ENCODE measurements at regions not wholly inside any gene's neighbourhood (a gene's known extent, or its start where the extent isn't known, plus 50 kb on each side); places are given as distances from the start of the nearest gene placed in this dataset.
"Not testable (repeated sequence)": the region's sequence is repeated elsewhere in the genome, so short reads cannot be mapped to it uniquely, and the experiment has no call there.

DNA sequence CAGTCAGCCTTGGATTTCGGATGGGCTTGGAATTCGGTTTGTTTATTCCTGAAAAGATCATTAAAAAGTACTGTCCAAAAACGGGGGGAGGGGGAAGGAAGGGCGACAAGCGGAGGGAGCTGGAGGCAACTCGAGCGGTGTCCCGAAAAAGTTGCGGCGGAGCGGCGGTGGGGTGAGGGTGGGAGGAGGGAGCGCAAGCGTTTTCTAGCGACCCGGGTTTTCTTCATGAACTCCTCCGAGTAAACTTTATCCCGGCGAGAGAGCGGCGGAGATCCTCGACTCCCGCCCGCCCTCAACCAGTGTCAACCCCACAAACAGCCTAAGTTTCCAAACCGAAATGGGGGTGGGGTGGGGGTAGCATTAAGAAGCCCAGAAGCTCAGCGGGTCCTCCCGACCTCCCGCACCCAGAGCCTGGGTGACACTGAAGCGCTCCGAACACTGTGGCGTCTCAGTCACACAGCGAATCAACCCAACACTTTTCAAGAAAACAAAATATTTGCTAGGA, 133.0 kb upstream of the C11orf58 start:
- DNase-seq, result no peak

DNA sequence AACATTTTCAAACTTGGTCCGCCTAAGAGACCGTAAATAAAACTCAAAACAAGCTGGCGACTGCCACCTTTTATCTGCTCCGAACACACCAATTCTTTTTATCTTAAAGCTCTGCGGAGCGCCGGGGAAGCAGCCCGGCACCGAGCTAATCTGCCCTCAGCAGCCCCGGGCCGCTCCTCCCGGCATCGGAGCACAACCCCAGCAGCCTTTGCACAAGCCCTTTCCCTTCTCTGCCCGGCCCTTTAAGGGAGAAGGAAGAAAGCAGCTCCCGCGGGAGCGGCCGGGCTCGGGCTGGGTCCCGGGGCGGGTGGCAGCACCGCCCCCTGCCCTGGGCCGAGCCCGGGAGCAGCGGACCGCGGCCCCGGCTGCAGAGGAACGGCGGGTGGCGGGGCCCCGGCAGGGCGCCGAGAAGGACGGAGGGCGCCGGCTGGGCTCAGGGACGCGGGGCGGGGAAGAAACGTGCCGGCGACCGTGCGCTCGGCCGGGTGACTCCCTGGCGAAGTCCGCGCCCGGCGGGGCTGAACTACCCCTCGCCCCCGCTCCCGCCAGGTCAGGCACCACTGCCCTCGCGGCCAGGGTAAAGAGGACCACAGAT, 133.6 kb upstream of the C11orf58 start:
- no peak for DNase-seq

DNA sequence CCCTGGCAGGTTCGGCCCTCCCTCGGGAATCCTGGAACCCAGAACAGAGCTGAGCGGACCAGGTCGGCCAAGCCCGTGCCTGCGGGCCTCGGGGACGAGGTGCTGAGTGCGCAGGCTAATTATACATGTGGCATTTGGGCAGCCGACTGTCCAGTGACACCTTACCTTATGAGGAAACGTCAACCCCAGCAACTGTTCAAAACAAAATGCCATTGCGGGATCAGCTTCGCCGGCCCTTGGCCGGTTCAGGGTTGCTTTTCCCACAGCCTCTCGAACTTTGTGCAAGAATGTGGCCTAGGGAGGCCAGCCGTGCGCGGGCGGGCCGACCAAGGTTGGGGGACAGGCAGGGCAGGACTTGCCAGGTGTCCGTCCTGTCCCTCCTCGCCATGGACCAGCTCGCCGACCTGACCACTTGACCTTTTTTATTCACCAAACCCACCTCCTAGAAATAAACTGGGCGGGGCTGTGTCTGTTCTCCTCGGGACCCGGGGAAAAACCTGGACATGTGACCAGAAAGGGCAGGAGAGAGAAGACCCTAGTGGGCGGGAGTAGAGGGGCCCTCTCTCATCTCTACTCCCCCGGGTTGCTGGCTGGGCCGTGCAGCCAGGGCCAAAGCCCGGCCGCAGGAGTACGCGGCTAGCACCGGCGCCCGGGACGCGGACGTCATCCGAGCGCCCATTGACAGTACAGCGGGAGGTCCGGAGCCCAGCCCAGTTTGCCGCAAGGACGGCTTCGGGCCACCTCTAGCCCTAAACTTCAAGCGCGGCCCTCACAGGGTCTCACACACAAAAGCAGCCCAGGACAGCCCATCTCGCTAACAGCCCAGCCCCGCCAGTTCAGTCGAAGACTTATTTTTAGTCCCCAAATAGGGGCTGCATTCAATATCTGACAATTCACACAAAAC, 134.3 kb upstream of the C11orf58 start:
- no peak for DNase-seq

DNA sequence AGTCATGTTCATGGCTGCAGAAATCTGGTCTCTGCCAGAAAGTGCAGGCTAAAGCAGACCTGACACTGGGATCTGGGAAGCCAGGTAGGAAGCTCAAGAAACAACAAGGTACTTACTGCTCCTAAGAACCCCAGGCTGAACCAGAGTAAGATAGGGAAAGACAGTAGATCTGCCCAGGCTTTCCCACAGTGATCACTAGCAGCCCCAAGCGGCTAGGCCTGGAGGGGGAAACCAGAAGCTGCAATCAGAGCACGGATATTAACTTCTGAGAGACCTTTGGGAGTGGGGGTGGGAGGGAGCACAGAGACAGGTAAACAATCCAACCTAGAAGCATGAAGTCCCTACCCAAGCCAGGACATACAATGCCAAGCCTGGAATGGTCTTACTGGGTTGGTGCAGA, 135.2 kb upstream of the C11orf58 start:
- DNase-seq, result no peak

DNA sequence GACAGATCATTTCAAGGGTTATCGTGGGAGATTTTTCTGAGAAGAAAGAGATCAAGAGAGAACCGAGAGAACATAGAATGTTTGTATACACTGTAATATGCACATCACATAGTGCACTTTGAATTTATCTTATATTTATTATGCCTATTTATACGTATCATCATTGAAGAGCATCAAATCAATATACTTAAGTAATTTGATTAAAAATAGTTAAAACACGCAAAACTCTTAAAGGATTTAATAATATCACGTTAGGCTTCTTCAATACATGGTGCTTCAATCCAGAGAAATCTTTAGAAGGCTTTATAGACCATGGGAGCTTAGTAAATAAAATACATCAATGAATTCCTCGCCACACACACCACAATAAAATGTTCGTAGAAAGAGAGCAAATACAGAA, 139.5 kb upstream of the C11orf58 start:
- DNase-seq, result no peak

DNA sequence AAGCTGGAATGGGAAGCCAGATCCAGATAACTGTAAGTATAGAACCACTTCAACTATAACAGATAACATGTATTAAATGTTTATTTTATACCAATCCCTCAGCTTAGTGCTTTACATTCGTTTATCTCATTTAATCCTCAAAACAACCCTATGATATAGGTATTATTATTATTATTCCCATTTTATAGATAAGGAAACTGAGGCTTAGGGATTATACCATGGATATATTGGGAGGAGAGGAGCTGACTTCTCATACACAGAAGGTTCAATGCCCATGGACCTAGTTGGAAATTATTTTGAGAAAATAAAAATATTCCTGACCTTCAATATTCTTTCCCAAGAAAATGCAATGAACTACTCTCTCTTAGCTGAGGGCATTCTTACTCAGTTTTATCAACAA, 140.4 kb upstream of the C11orf58 start:
- DNase-seq, result no peak

DNA sequence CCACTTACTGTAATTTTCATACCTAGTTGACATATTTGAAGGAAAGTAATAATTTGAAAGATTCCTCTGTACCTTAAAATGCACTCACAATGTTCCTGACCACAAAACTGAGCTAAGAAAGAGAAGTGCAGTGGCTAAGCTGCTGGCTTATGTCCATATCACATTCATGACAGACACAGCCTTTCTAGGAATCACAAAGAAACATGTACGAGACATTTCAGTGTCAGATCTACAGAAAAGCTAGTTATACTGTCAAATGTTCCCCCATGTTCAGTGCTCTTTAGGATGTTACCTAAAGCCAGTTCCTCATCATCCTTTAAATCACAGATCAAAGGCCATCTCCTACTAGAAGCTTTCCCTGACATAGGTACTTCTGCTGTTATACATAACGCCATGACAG, 142.2 kb upstream of the C11orf58 start:
- DNase-seq, result no peak

DNA sequence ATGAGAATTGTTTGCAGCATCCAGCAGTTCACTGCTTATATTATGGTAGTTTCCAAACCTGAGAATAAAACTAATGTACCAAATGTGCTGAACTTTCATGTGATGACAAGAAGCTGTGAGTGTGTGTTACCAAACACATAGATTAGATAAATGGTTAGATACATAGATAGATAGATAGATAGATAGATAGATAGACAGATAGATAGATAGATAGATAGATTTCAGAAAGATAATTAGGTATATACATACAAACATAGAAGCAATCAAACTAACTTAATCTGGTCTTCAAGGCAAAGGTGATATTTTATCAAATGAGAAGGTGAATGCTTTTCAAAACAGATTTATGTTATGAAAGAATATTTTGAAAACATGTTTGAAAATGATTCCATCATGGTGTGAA, 147.3 kb upstream of the C11orf58 start:
- no peak for DNase-seq

DNA sequence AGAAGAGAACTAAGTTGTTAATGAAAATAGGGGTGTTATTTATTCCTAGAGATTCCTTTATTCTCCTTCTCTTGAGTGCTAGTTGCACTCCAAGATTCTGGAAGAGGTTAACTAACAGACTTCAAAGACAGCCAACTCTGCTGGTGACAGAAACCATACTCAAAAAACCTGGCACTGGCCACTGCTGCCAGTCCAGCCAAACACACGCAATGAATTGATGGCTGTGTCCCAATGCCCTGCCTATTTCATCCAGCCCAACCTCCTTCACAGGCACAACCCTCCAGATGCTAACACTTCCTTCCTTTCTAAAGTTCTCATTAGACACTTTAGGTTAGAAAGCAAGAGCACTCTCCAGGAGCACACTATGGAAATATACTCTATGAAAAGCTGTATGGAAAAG, 150.8 kb upstream of the C11orf58 start:
- no peak for DNase-seq

DNA sequence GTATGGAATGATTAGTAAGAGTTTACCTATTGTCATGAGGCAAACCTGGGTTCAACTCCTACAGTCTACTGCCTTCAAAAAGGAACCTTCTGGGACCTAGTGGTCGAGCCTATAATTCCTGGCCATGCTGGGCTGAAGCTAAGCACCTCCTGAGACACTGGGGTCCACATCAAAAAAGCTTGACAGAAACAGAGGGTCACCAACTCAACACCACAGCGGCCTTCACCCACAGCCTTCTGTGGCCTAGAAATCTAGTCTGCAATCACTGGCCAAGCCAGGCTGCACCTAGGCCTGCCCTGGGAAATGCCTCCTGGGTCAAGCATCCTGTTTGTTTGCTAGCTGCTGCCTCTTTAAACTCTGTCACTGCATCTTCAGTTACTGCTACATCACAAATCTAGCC, 153.9 kb upstream of the C11orf58 start:
- DNase-seq, result no peak

DNA sequence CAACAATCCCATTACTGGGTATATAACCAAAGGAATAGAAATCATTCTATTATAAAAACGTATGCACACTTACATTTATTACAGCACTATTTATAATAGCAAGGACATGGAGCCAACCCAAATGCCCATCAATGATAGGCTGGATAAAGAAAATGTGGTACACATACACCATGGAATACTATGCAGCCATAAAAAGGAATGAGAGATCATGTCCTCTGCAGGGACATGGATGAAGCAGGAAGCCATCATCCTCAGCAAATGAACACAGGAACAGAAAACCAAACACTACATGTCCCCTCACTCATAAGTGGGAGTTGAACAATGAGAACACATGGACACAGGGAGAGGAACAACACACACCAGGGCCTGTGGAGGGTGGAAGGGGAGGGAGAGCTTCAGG, 157.4 kb upstream of the C11orf58 start:
- not testable (repeated sequence) for DNase-seq

DNA sequence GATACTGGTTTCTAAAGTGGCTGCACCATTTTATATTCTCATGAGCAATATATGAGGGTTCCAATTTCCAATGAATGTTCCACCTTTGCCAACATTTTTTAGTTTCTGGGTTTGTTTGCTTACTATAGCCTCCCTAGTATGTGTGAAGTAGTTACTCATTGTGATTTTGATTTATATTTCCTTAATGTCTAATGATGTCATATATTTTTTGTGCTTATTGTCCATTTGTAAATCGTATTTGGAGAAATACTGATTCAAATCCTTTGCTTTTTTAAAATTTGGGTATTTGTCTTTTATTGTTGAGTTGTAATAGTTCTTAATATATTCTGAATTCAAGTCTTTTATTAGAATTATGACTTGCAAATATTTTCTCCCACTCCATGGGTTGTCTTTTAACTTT, 161.0 kb upstream of the C11orf58 start:
- no peak for DNase-seq

DNA sequence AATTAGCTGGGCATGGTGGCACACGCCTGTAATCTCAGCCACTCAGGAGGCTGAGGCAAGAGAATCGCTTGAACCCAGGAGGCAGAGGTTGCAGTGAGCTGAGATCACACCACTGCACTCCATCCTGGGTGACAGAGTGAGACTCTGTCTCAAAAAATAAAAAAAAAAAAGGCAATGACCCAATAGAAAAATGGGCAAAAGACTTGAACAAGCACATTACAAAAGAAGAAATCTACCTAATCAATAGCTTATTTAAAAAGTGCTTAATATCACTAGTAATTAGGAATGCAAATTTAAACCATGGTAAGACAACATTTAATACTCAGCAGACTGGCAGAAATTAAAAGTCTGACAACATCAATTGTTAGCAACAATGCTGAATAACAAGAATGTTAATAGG, 163.6 kb upstream of the C11orf58 start:
- not testable (repeated sequence) for DNase-seq

DNA sequence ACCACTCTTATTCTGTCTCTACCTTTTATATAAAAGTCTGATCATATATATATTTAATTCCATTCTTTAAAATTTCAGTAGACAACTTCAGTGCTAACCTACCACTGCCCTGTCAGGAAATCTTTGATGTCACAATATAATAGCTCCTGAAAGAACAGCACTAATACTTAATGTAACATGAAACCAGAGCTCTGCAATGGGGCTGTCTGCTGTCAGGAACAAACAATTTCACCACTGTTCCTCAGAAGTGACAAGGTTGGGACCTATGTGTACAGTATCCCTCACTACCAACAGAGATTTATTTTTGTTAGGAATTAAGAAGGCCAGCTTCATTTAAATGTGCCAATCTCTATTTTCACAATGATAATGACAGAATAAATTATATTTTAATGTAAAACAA, 165.5 kb upstream of the C11orf58 start:
- DNase-seq, result no peak

DNA sequence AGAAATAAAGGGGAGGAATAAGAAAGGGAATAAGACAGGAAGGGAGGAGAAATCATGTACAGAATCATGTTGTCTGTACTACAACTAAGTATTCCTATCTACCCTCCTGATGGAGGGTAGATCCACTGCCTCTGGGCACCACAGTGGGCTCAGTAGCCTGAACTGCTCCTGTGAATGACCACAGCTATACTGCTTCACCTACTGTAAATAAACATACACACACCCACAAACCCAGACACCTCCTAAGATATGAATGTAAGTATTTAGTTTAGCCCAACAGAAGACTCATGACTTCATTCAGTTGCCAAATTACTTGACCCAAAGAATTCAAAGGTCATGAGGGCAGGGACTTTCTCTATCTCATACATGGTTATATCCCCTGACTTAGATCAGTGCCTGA, 177.3 kb upstream of the C11orf58 start:
- DNase-seq, result no peak

DNA sequence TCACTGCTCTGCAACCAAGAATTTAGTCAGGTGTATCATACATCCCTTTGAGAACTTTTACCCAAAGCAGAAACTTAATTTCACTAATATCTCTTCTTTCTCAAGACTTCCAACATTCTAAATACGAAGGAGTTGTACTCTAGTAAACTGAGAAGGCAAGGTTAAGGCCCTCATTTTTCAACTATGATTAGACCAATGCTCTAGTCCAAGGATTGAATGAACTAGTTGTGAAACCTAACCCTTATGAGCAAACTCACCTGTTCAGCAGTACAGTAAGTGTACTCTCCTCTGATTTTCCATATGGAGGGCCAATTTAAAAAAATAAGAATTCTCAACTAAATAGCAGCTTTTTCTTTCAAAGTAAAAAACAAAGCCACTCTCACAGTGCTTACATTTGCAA, 180.0 kb upstream of the C11orf58 start:
- no peak for DNase-seq

DNA sequence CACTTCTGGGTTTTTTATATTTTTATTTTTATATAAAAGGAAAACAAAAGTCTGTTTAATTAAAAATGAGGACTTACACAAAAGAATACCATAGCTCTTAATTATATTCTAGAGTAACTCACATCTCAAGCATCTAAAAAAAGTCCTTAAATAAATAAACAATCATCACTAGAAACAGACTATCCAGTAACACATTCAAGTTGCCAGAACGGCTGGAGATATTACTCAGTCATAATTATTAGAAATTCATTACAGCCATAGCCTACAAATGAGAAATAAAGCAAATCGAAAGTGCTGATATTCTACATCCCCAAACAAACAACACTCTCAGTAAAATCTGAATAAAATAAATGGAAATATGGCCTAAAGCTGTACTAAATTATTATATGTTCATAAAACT, 182.5 kb upstream of the C11orf58 start:
- no peak for DNase-seq

DNA sequence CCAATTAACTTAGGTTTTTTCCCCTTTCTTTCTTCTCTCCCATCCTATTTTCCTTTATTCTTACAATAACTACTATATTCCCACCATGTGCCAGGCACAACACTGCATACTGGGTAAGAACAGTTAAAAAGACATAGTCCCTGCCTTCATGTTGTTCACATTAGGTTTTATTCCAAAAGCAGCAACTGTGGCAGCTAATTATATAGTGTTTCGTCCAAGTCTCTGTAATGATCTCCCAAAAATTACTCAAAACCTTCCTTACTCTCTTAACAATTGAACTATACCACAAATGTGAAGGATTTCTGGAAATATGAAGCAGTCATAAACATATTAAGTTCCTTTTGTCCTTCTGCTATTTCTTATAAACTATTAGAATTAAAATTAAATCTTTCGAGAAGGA, 184.1 kb upstream of the C11orf58 start:
- no peak for DNase-seq

DNA sequence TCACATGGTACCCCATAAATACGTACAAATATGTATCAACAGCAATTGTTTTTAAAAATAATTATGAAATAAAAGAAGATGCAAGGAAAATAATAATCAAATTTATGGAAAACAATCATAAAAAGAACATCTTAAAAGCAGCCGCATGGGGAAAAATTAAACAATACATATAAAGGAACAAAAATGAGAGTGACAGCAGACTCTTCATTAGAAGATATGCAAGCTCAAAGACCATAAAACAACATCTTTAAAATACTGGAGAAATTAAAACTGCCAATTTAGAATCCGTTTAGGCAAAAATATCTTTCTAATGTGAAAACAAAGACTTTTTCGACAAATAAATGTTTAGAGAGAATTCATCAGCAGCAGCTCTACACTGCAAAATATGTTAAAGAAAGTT, 190.6 kb upstream of the C11orf58 start:
- DNase-seq, result no peak

DNA sequence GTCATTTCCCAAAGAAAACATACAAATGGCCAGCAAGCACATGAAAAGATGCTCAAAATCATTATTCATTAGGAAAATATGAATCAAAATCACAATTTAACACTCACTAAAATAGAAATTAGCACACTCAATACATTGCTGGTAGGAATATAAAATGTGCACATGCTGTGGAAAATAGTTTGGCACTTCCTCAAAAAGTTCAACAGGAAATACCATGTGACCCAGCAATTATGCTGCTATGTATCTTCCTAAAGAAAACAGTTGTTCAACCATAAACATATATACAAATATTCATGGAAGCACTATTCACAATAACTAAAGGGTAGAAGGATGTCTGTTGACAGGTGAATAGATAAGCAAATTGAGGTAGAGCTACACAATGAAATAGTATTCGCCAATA, 187.3 kb upstream of the SOX6 start:
- no peak for DNase-seq

DNA sequence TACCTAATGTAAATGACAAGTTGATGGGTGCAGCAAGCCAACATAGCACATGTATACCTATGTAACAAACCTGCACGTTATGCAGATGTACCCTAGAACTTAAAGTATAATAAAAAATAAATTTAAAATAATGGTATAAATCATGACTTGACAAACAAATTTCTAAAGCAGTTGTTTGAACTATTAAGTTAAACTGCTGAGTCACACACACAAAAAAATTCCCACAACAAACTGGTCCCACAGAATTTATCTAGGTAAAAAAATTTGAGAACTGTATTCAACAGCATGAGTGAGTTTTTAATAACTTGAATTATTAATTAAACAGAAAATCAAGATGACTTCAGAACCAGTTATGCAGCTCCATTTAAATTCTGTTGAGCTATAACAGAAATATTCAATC, 186.0 kb upstream of the SOX6 start:
- no peak for DNase-seq

DNA sequence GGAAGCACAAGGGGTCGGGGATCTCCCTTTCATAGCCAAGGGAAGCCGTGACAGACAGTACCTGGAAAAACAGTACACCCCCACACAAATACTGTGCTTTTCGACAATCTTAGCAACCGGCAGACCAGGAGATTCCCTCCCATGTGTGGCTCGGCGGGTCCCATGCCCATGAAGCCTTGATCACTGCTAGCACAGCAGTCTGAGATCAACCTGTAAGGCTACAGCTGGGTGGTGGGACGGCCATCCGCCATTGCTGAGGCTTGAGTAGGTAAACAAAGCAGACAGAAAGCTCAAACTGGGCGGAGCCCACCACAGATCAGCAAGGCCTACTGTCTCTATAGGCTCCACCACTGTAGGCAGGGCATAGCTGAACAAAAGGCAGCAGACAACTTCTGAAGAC, 180.2 kb upstream of the SOX6 start:
- DNase-seq, result no peak

DNA sequence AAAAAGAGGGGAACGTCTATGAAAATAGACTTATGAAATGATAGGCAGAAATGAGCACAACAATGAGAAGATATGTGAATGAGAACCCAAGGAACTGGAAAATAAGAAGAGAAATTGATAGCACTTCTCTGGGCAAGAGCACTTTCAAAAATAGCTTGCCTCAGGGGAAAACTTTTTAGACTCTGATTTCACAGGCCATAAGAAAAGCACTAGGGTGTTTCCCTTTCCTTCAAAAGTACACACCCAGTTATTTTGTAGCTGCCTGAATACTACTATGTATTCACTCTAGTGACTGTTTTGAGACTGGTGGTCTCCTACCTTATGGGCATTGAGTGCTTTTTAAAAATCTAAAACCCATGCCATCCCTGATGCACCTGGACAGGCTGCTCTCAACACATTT, 172.3 kb upstream of the SOX6 start:
- no peak for DNase-seq

DNA sequence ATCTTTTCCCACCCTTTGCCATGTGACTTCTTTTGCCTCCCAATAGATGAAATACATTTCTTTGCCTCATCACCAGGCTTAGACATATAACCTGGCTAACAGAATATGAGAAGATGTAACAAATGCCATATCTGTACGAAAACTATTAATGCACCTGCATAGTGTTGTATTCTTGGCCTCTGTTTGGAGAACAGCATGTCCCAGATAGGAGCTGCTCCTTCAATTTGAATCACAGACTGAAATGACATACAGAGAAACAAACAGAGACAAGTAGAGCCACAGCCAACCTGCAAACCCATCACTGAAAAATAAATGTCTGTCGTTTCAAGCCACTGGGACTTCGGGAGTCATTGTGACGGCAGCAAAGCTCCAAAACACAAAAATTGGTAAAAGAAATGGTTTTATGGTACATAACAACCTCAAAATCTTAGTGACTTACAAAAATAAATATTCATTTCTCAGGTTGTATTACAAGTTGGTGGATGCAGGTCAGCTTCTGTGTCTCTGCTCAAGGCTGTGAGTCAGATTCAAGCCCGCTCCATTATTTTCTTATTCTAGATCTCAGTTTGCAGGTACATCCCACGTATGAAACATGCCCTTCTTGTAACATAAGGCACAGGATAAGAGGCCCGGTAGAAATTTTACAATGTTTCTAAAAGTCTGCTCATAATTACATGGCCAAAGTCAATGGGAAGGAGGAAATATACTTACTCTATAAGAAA, 171.3 kb upstream of the SOX6 start:
- no peak for DNase-seq

All from NCI-H2227 treated with DMSO at 0.1 percent for 48 hours (cell line).